Activated T-cell treated with anti-CD3 and anti-CD28 coated beads, Interleukin-2, amount 50 U/mL, for 72 hours (primary cell): ENCODE measurements at regions not wholly inside any gene's neighbourhood (a gene's known extent, or its start where the extent isn't known, plus 50 kb on each side); places are given as distances from the start of the nearest gene placed in this dataset.
"Not testable (repeated sequence)": the region's sequence is repeated elsewhere in the genome, so short reads cannot be mapped to it uniquely, and the experiment has no call there.

Experiments used
- ATAC-seq, 2 donors: fragments of 150-1000 bp; cut with Tn5 transposase; replicated peaks in 1 of 2; 2 replicates each; pipeline ENCODE4 v1.10.0; 2021; ENCODE audit warnings: moderate library complexity in 2 of 2, mild to moderate bottlenecking in 1 of 2
- DNase-seq, 2 donors: peaks; one replicate each; pipeline ENCODE4 v3.0.0; 2021 to 2022; ENCODE audit warnings: mixed read lengths in 1 of 2
- H3K27ac Mint-ChIP-seq: one replicate; pipeline ENCODE4 v1.8.0; 2022; ENCODE audit warnings: mild to moderate bottlenecking, moderate library complexity, mixed read lengths
- H3K27me3 Mint-ChIP-seq: one replicate; pipeline ENCODE4 v1.8.0; 2022; ENCODE audit warnings: low read depth, mixed read lengths
- H3K36me3 Mint-ChIP-seq, 2 donors: one replicate each; pipeline ENCODE4 v1.8.0; 2022; ENCODE audit warnings: mixed read lengths in 2 of 2, mild to moderate bottlenecking in 1 of 2; ENCODE audit not compliant: insufficient read depth in 2 of 2
- H3K4me1 Mint-ChIP-seq: one replicate; pipeline ENCODE4 v1.8.0; 2022; ENCODE audit warnings: low read depth, mixed read lengths
- H3K4me3 Mint-ChIP-seq, 2 donors: one replicate each; pipeline ENCODE4 v1.8.0; 2022; ENCODE audit warnings: mild to moderate bottlenecking in 2 of 2, mixed read lengths in 2 of 2, moderate library complexity in 2 of 2
- H3K9me3 Mint-ChIP-seq, 2 donors: one replicate each; pipeline ENCODE4 v1.8.0; 2022; ENCODE audit warnings: mixed read lengths in 2 of 2

- ATAC-seq, result no peak
- H3K27me3 Mint-ChIP-seq, result peaks cover 6% of the 10 kb centered on the region
- no peak for DNase-seq
- H3K9me3 Mint-ChIP-seq, result peaks cover 0 to 2% of the 10 kb centered on the region in 2 donors
- H3K27ac Mint-ChIP-seq, result no peak overlapping the region
- no peaks in the 10 kb centered on the region for H3K36me3 Mint-ChIP-seq
- H3K4me1 Mint-ChIP-seq, result no peaks in the 10 kb centered on the region
- no peak overlapping the region for H3K4me3 Mint-ChIP-seq
These were observed 80.8 kb upstream of the AGAP1 start for GRCh38 chr2:235413064-235413463.

- no peaks in the 10 kb centered on the region for H3K4me1 Mint-ChIP-seq
- H3K27me3 Mint-ChIP-seq, result peaks cover 6% of the 10 kb centered on the region
- no peak for ATAC-seq
These were observed 79.4 kb upstream of the AGAP1 start for GRCh38 chr2:235414422-235414821.

GRCh38 chr2:235416858-235417499 lies 76.9 kb upstream of the AGAP1 start:
- Mint-ChIP-seq H3K4me1 (no peaks in the 10 kb centered on the region), H3K4me3 (no peak overlapping the region), H3K27ac (no peak overlapping the region), H3K27me3 (peaks cover 6% of the 10 kb centered on the region), H3K36me3 (no peaks in the 10 kb centered on the region), H3K9me3 (no peaks in the 10 kb centered on the region)
- no peak for ATAC-seq
- DNase-seq, result no peak

More at GRCh38 chr2:235414422-235414821, 79.4 kb upstream of the AGAP1 start:
- Mint-ChIP-seq H3K4me3 (no peak overlapping the region), H3K36me3 (no peaks in the 10 kb centered on the region), H3K9me3 (peaks cover 0 to 2% of the 10 kb centered on the region in 2 donors), H3K27ac (no peak overlapping the region)
- no peak for DNase-seq

- peaks cover 6% of the 10 kb centered on the region for H3K27me3 Mint-ChIP-seq
- no peaks in the 10 kb centered on the region for H3K9me3 Mint-ChIP-seq
- DNase-seq, result no peak
- H3K27ac Mint-ChIP-seq, result no peak overlapping the region
- H3K4me1 Mint-ChIP-seq, result no peaks in the 10 kb centered on the region
- ATAC-seq, result no peak
- H3K4me3 Mint-ChIP-seq, result no peak overlapping the region
- no peaks in the 10 kb centered on the region for H3K36me3 Mint-ChIP-seq
These were observed 74.9 kb upstream of the AGAP1 start for GRCh38 chr2:235418918-235419317.

GRCh38 chr2:235419996-235420395 lies 73.8 kb upstream of the AGAP1 start:
- Mint-ChIP-seq H3K27ac (no peak overlapping the region), H3K4me3 (no peak overlapping the region), H3K4me1 (no peaks in the 10 kb centered on the region), H3K36me3 (no peaks in the 10 kb centered on the region), H3K9me3 (peaks cover 0 to 2% of the 10 kb centered on the region in 2 donors), H3K27me3 (peaks cover 1% of the 10 kb centered on the region)
- ATAC-seq (no peak), DNase-seq (no peak)

- peaks cover 0 to 2% of the 10 kb centered on the region in 2 donors for H3K9me3 Mint-ChIP-seq
- H3K36me3 Mint-ChIP-seq, result no peaks in the 10 kb centered on the region
- H3K27ac Mint-ChIP-seq, result no peak overlapping the region
- no peaks in the 10 kb centered on the region for H3K4me1 Mint-ChIP-seq
- H3K4me3 Mint-ChIP-seq, result no peak overlapping the region
- DNase-seq, result no peak
- H3K27me3 Mint-ChIP-seq, result no peaks in the 10 kb centered on the region
- ATAC-seq, result no peak
These were observed 72.2 kb upstream of the AGAP1 start for GRCh38 chr2:235421618-235422017.

GRCh38 chr2:235430366-235431083 lies 63.3 kb upstream of the AGAP1 start:
- DNase-seq (no peak), ATAC-seq (no peak)
- Mint-ChIP-seq H3K4me1 (no peaks in the 10 kb centered on the region), H3K9me3 (peaks cover 0 to 2% of the 10 kb centered on the region in 2 donors), H3K36me3 (no peaks in the 10 kb centered on the region), H3K27ac (no peak overlapping the region), H3K27me3 (peaks cover 18% of the 10 kb centered on the region), H3K4me3 (no peak overlapping the region)

- ATAC-seq, result no peak
- no peak for DNase-seq
- H3K4me1 Mint-ChIP-seq, result no peaks in the 10 kb centered on the region
- H3K27ac Mint-ChIP-seq, result no peak overlapping the region
- peaks cover 18% of the 10 kb centered on the region for H3K27me3 Mint-ChIP-seq
- no peak overlapping the region for H3K4me3 Mint-ChIP-seq
- H3K36me3 Mint-ChIP-seq, result peaks cover 0 to 2% of the 10 kb centered on the region in 2 donors
- H3K9me3 Mint-ChIP-seq, result peaks cover 0 to 5% of the 10 kb centered on the region in 2 donors
These were observed 60.9 kb upstream of the AGAP1 start for GRCh38 chr2:235432741-235433520.

- H3K36me3 Mint-ChIP-seq, result peaks cover 0 to 4% of the 10 kb centered on the region in 2 donors
- H3K27ac Mint-ChIP-seq, result no peak overlapping the region
- H3K4me3 Mint-ChIP-seq, result no peak overlapping the region
- peaks cover 18% of the 10 kb centered on the region for H3K27me3 Mint-ChIP-seq
- no peaks in the 10 kb centered on the region for H3K4me1 Mint-ChIP-seq
- DNase-seq (no peak), ATAC-seq (no peak)
- peaks cover 2 to 5% of the 10 kb centered on the region in 2 donors for H3K9me3 Mint-ChIP-seq
These were observed 60.0 kb upstream of the AGAP1 start for GRCh38 chr2:235433860-235434259.

- no peak for DNase-seq
- peaks cover 0 to 4% of the 10 kb centered on the region in 2 donors for H3K36me3 Mint-ChIP-seq
- no peak for ATAC-seq
These were observed 53.7 kb upstream of the AGAP1 start for GRCh38 chr2:235439959-235440662.

GRCh38 chr2:235443580-235443979 lies 50.3 kb upstream of the AGAP1 start:
- ATAC-seq, H3K27me3 Mint-ChIP-seq, H3K9me3 Mint-ChIP-seq, H3K36me3 Mint-ChIP-seq, H3K4me3 Mint-ChIP-seq, H3K4me1 Mint-ChIP-seq, H3K27ac Mint-ChIP-seq, DNase-seq: not testable (repeated sequence)

More at GRCh38 chr2:235439959-235440662, 53.7 kb upstream of the AGAP1 start:
- Mint-ChIP-seq H3K27ac (no peak overlapping the region), H3K27me3 (no peaks in the 10 kb centered on the region), H3K4me1 (no peaks in the 10 kb centered on the region), H3K9me3 (peaks cover 3 to 5% of the 10 kb centered on the region in 2 donors), H3K4me3 (no peak overlapping the region)
